Dendritic cell treated with granulocyte-macrophage colony-stimulating factor and Interleukin-4, amounts not matched to agents 40 ng/mL and 50 ng/mL, for 4 days (primary cell): ENCODE measurements at regions not wholly inside any gene's neighbourhood (a gene's known extent, or its start where the extent isn't known, plus 50 kb on each side); places are given as distances from the start of the nearest gene placed in this dataset.
A peak's percentile ranks its signal among the peaks of the same experiment; 100 is the strongest.

Experiments used
- H3K27ac Mint-ChIP-seq: one replicate; pipeline ENCODE4 v1.8.0; 2022; ENCODE audit warnings: mild to moderate bottlenecking, mixed read lengths
- H3K27me3 Mint-ChIP-seq: one replicate; pipeline ENCODE4 v1.8.0; 2022; ENCODE audit warnings: mild to moderate bottlenecking, mixed read lengths
- H3K36me3 Mint-ChIP-seq: one replicate; pipeline ENCODE4 v1.8.0; 2022; ENCODE audit warnings: low read depth, mixed read lengths
- H3K4me1 Mint-ChIP-seq: one replicate; pipeline ENCODE4 v1.8.0; 2022; ENCODE audit warnings: low read depth, mixed read lengths
- H3K4me3 Mint-ChIP-seq: one replicate; pipeline ENCODE4 v1.8.0; 2022; ENCODE audit warnings: mild to moderate bottlenecking, moderate library complexity, mixed read lengths
- H3K9me3 Mint-ChIP-seq: one replicate; pipeline ENCODE4 v1.8.0; 2022; ENCODE audit warnings: mixed read lengths
- intact Hi-C: fragments of 100-400 bp; cut with micrococcal nuclease; formaldehyde crosslinking; loops from one replicate; pipeline ENCODE4 v1.15.0; 2022

DNA sequence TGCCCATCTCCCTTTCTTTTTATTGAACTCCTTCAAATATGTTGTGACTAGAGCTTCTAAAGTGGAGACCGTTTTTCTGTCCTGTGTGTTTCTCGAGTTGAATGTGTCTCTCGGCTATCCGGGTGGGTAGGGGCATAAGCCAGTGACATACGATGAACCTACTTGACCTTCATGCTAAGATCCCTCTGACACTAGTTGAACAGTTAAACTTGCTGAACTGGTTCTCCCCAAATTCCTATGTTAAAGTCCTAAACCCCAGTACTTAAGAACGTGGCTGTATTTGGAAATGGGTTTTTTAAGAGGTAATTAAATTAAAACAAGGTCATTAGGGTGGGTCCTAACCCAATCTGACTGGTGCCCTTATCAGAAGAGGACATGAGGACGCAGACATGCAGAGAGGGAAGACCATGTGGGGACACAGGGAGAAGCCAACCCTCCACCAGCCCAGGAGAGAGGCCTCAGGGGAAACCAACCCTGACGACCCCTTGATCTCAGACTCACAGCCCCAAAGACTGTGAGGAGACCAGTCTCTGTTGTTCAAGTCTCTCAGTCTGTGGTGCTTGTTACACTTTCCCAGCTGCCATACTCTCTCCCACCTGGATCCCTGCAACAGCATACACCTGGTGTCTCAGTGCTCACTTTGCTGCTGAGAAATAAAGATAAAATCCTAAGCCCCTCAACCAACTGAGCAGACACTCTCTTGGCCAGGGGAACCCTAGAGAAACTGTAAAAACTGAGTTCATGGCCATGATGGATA, 208.4 kb downstream of the MYLK4 start:
- Mint-ChIP-seq H3K9me3 (no peaks in the 10 kb centered on the region), H3K4me3 (no peak overlapping the region), H3K27me3 (peaks cover 58% of the 10 kb centered on the region), H3K27ac (peak overlapping the region; percentile 71), H3K36me3 (no peaks in the 10 kb centered on the region), H3K4me1 (peaks cover 64% of the 10 kb centered on the region)
- intact Hi-C loops: no loop called here

- peaks cover 47% of the 10 kb centered on the region for H3K4me1 Mint-ChIP-seq
- no peak overlapping the region for H3K27ac Mint-ChIP-seq
- no peaks in the 10 kb centered on the region for H3K9me3 Mint-ChIP-seq
- H3K4me3 Mint-ChIP-seq: no peak overlapping the region
- no peaks in the 10 kb centered on the region for H3K36me3 Mint-ChIP-seq
- intact Hi-C loops: no loop called here
- peaks cover 44% of the 10 kb centered on the region for H3K27me3 Mint-ChIP-seq
Measured at GRCh38 chr6:2536451-2536850, 214.3 kb downstream of the MYLK4 start.

DNA sequence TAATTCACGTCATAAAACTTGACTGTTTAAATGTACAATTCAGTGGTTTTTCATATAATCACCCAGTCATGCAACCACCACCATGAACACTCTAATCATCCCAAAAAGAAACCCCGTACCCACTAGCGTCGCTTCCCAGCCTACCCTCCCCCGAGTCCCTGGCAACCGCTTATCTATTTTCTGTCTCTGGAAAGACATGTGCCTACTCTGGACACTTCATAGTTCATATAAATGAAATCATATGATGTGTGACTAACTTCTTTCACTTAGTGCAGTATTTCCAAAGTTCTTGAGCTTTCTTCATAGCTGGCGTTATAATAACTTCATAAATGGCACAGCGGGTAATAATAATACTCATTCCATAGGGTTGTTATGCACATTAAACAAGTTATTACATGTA, 215.2 kb downstream of the MYLK4 start:
- Mint-ChIP-seq H3K27ac (no peak overlapping the region), H3K4me3 (no peak overlapping the region), H3K9me3 (no peaks in the 10 kb centered on the region), H3K36me3 (no peaks in the 10 kb centered on the region), H3K4me1 (peaks cover 47% of the 10 kb centered on the region), H3K27me3 (peaks cover 45% of the 10 kb centered on the region)
- intact Hi-C loops: no loop called here

- Mint-ChIP-seq H3K27me3 (peaks cover 49% of the 10 kb centered on the region), H3K27ac (peak overlapping the region; percentile 34), H3K4me1 (peaks cover 43% of the 10 kb centered on the region), H3K9me3 (no peaks in the 10 kb centered on the region), H3K4me3 (no peak overlapping the region), H3K36me3 (no peaks in the 10 kb centered on the region)
- intact Hi-C loops: no loop called here
Measured at GRCh38 chr6:2534406-2535042, 216.2 kb downstream of the MYLK4 start.

DNA sequence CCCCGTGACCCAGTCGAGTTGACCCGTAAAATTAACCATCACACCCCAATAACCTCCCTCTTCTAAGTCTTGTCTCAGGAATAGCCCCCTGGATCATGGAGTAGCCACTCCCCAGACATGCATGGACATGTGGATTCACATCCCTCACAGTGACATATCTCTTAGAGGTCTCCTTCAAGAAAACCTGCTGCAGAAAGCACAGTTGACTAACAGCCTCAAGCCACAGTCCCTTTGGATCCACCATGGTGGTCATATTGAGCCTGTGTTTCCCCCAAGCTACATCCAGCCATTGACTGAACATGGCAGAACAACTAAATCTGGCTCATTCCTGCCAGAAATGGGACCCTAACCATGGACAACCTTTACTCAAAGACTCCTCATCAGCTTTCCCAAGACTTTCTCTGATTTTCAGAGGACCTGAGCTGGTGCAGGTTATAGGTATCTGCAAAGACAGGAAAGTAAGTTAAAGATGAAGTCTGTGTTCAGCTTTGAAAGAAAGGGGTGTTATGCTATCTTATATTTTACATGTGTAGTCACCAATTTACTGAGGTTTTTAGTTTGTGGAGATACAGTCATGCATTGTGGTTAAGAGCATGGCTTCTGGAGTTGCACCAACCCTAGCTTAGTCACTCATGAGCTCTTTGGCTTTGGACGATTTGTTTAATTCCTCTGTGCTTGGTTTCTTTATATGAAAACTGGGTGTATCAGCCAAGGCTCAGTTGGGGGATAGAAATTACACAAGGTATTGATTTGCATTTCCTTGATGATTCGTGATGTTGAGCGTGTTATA, 219.1 kb downstream of the MYLK4 start:
- no peaks in the 10 kb centered on the region for H3K9me3 Mint-ChIP-seq
- no peak overlapping the region for H3K4me3 Mint-ChIP-seq
- intact Hi-C loops: no loop called here
- no peak overlapping the region for H3K27ac Mint-ChIP-seq
- peaks cover 37% of the 10 kb centered on the region for H3K4me1 Mint-ChIP-seq
- H3K36me3 Mint-ChIP-seq: no peaks in the 10 kb centered on the region
- H3K27me3 Mint-ChIP-seq: peaks cover 47% of the 10 kb centered on the region

DNA sequence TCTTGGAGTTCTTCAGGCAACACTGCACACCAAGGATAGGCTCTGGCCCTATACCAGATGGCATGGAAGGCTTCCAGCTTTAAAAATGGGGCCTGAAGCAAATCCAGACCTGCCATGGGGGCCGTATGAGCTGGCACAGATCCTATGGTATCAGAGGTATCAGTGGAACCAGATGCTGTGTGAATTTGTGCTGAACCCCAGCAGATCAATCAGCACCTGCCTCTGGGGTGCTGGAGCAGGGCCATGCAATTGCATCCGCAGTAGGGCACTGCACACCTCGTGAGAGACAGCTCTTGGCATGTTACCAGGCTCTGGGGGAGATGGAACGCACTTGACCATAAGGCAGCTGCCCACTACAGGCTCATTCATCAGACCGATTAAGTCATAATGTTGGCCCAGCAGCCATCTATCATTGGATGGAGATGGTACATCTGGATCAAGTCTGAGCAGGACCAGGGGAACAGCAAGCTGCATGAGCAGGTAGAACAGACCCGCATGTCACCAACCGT, 221.5 kb downstream of the MYLK4 start:
- intact Hi-C loops: no loop called here
- peaks cover 47% of the 10 kb centered on the region for H3K27me3 Mint-ChIP-seq

DNA sequence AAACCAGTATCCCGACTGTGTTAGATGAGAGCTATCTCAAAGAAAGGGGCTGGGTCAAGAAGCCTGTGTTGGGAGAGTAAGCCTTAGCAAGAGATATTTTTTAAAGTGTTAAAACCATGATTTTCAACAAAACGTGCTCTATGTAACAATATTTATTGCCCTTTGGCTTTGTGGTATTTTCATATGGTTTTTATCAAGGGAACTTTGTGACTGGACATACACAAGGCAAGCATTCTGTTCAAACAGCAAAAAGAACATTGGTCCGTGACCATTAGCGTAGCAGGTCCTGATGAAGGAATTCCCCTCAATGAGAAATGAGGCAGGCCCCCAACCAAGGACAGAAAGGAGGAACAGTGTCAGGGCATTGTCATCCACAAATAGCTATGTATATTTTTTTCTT, 222.6 kb downstream of the MYLK4 start:
- peaks cover 20% of the 10 kb centered on the region for H3K4me1 Mint-ChIP-seq
- peaks cover 10% of the 10 kb centered on the region for H3K9me3 Mint-ChIP-seq
- intact Hi-C loops: no loop called here
- no peaks in the 10 kb centered on the region for H3K36me3 Mint-ChIP-seq
- H3K27ac Mint-ChIP-seq: no peak overlapping the region
- H3K4me3 Mint-ChIP-seq: no peak overlapping the region
- peaks cover 53% of the 10 kb centered on the region for H3K27me3 Mint-ChIP-seq

More for the DNA sequence above, 221.5 kb downstream of the MYLK4 start:
- no peaks in the 10 kb centered on the region for H3K36me3 Mint-ChIP-seq
- H3K27ac Mint-ChIP-seq: no peak overlapping the region
- peaks cover 4% of the 10 kb centered on the region for H3K9me3 Mint-ChIP-seq
- no peak overlapping the region for H3K4me3 Mint-ChIP-seq
- H3K4me1 Mint-ChIP-seq: peaks cover 22% of the 10 kb centered on the region

GRCh38 chr6:2526766-2527165, 224.0 kb downstream of the MYLK4 start:
- peaks cover 59% of the 10 kb centered on the region for H3K27me3 Mint-ChIP-seq
- H3K9me3 Mint-ChIP-seq: peaks cover 20% of the 10 kb centered on the region
- H3K4me1 Mint-ChIP-seq: peaks cover 26% of the 10 kb centered on the region
- no peak overlapping the region for H3K4me3 Mint-ChIP-seq
- intact Hi-C loops: no loop called here
- no peak overlapping the region for H3K27ac Mint-ChIP-seq
- no peaks in the 10 kb centered on the region for H3K36me3 Mint-ChIP-seq

DNA sequence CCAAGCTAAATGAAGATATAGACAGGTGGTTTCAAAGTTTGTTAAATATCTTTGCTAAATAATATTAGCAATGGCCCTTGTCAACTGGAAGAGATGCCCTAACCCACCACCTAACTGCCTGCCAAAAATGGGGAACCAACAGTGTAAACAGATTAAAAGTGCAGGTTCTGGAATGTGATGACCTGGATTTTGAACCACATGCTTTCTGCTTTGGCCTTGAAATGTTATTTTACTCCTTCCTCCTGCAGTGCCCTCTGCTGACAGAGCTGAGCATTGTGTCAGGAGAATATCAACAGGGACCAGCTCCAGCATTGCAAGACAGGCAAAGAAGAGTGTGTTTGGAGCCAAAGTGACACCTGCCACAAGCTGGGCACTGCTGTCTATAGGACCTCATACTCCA, 226.6 kb downstream of the MYLK4 start:
- Mint-ChIP-seq H3K36me3 (no peaks in the 10 kb centered on the region), H3K27ac (no peak overlapping the region), H3K9me3 (peaks cover 30% of the 10 kb centered on the region), H3K27me3 (peaks cover 44% of the 10 kb centered on the region), H3K4me1 (peaks cover 15% of the 10 kb centered on the region), H3K4me3 (no peak overlapping the region)
- intact Hi-C loops: no loop called here

GRCh38 chr6:2523061-2523460, 227.7 kb downstream of the MYLK4 start:
- Mint-ChIP-seq H3K4me1 (peaks cover 15% of the 10 kb centered on the region), H3K4me3 (no peak overlapping the region), H3K36me3 (no peaks in the 10 kb centered on the region), H3K27me3 (peaks cover 46% of the 10 kb centered on the region), H3K27ac (no peak overlapping the region), H3K9me3 (peaks cover 38% of the 10 kb centered on the region)
- intact Hi-C loops: no loop called here

- Mint-ChIP-seq H3K9me3 (peaks cover 38% of the 10 kb centered on the region), H3K4me3 (no peak overlapping the region), H3K27me3 (peaks cover 43% of the 10 kb centered on the region), H3K36me3 (no peaks in the 10 kb centered on the region), H3K4me1 (peaks cover 15% of the 10 kb centered on the region), H3K27ac (no peak overlapping the region)
- intact Hi-C loops: no loop called here
Measured at GRCh38 chr6:2522521-2522920, 228.2 kb downstream of the MYLK4 start.

GRCh38 chr6:2517855-2518473, 232.8 kb downstream of the MYLK4 start:
- Mint-ChIP-seq H3K36me3 (no peaks in the 10 kb centered on the region), H3K4me1 (peaks cover 12% of the 10 kb centered on the region), H3K27me3 (peaks cover 46% of the 10 kb centered on the region), H3K4me3 (no peak overlapping the region), H3K27ac (no peak overlapping the region), H3K9me3 (peaks cover 26% of the 10 kb centered on the region)
- intact Hi-C loops: no loop called here

- intact Hi-C loops: no loop called here
- Mint-ChIP-seq H3K27me3 (peaks cover 42% of the 10 kb centered on the region), H3K4me1 (peaks cover 6% of the 10 kb centered on the region), H3K36me3 (no peaks in the 10 kb centered on the region), H3K4me3 (no peak overlapping the region), H3K27ac (no peak overlapping the region), H3K9me3 (peaks cover 21% of the 10 kb centered on the region)
Measured at GRCh38 chr6:2517401-2517800, 233.3 kb downstream of the MYLK4 start.

- Mint-ChIP-seq H3K9me3 (peaks cover 19% of the 10 kb centered on the region), H3K27ac (no peak overlapping the region), H3K4me1 (no peaks in the 10 kb centered on the region), H3K4me3 (no peak overlapping the region), H3K27me3 (peaks cover 45% of the 10 kb centered on the region), H3K36me3 (no peaks in the 10 kb centered on the region)
- intact Hi-C loops: no loop called here
Measured at GRCh38 chr6:2516059-2516458, 234.7 kb downstream of the MYLK4 start.
